Activated CD4-positive, alpha-beta T cell treated with anti-CD3 and anti-CD28 coated beads, Interleukin-2, amount 10 ng/mL, durations not matched to agents 24 days and 14 days (primary cell): ENCODE measurements at regions not wholly inside any gene's neighbourhood (a gene's known extent, or its start where the extent isn't known, plus 50 kb on each side); places are given as distances from the start of the nearest gene placed in this dataset.

ENCODE experiments used
- DNase-seq: peaks from one replicate; pipeline ENCODE4 v3.0.0; 2022
- H3K27ac Mint-ChIP-seq: one replicate; pipeline ENCODE4 v1.8.0; 2022; ENCODE audit warnings: mild to moderate bottlenecking, mixed read lengths
- H3K27me3 Mint-ChIP-seq: one replicate; pipeline ENCODE4 v1.8.0; 2022; ENCODE audit warnings: mixed read lengths
- H3K36me3 Mint-ChIP-seq: one replicate; pipeline ENCODE4 v1.8.0; 2022; ENCODE audit warnings: low read depth, mild to moderate bottlenecking, mixed read lengths
- H3K4me1 Mint-ChIP-seq: one replicate; pipeline ENCODE4 v1.8.0; 2021; ENCODE audit warnings: mixed read lengths
- H3K4me3 Mint-ChIP-seq: one replicate; pipeline ENCODE4 v1.8.0; 2022; ENCODE audit warnings: mild to moderate bottlenecking, moderate library complexity, mixed read lengths
- H3K9me3 Mint-ChIP-seq: one replicate; pipeline ENCODE4 v1.8.0; 2021; ENCODE audit warnings: mixed read lengths
- intact Hi-C: fragments of 100-400 bp; cut with micrococcal nuclease; formaldehyde crosslinking; loops from one replicate; pipeline ENCODE4 v1.15.1; 2023

DNA sequence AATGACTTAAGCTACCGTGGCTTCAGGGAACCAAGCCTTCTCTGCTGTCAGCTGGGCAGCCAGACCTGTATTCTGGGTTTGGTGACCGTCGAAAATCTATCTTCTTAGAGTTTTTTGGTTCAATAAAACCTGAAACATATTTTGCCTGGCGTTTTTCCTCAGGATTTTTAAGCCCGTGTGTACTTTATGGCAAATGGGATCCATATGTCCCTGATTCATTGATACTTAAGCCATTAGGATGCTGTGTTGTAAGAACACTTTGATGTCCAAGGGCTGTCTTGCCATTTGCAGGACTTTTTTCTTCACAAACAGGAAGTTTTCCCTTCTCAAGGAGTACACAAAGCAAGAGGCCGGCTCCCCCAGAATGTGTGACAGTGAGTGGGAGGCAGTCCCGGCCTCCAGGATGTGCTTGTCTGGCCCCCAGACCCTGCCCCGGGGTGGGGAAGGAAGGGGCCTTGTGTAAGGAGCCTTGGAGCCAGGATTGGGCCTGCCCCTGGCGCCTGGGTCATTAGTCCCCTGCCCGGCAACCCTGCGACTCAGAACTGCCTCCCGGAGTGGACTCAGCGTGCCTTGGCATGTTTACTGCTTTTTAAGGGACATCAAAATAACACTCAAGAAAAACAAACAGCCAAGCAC, 83.4 kb upstream of the SMIM23 start:
- Mint-ChIP-seq H3K4me3 (no peak overlapping the region), H3K27ac (no peak overlapping the region), H3K4me1 (no peaks in the 10 kb centered on the region), H3K27me3 (peaks cover 2% of the 10 kb centered on the region), H3K9me3 (no peaks in the 10 kb centered on the region), H3K36me3 (no peaks in the 10 kb centered on the region)
- intact Hi-C loops = no loop called here
- DNase-seq = no peak

GRCh38 chr5:171703146-171703545, 82.5 kb upstream of the SMIM23 start:
- DNase-seq = no peak

GRCh38 chr5:171705036-171705435, 80.6 kb upstream of the SMIM23 start:
- H3K27ac Mint-ChIP-seq = no peak overlapping the region
- intact Hi-C loops = no loop called here

More at GRCh38 chr5:171703146-171703545, 82.5 kb upstream of the SMIM23 start:
- Mint-ChIP-seq H3K9me3 (no peaks in the 10 kb centered on the region), H3K27me3 (peaks cover 2% of the 10 kb centered on the region), H3K4me1 (no peaks in the 10 kb centered on the region), H3K4me3 (no peak overlapping the region), H3K36me3 (no peaks in the 10 kb centered on the region), H3K27ac (no peak overlapping the region)
- intact Hi-C loops = no loop called here

GRCh38 chr5:171705830-171706468, 79.7 kb upstream of the SMIM23 start:
- Mint-ChIP-seq H3K4me1 (no peaks in the 10 kb centered on the region), H3K4me3 (no peak overlapping the region), H3K36me3 (no peaks in the 10 kb centered on the region), H3K27me3 (peaks cover 2% of the 10 kb centered on the region), H3K27ac (no peak overlapping the region), H3K9me3 (no peaks in the 10 kb centered on the region)
- DNase-seq = no peak
- intact Hi-C loops = no loop called here

More at GRCh38 chr5:171705036-171705435, 80.6 kb upstream of the SMIM23 start:
- no peaks in the 10 kb centered on the region for H3K4me1 Mint-ChIP-seq
- H3K27me3 Mint-ChIP-seq = peaks cover 2% of the 10 kb centered on the region
- no peaks in the 10 kb centered on the region for H3K9me3 Mint-ChIP-seq
- DNase-seq = no peak
- no peak overlapping the region for H3K4me3 Mint-ChIP-seq
- H3K36me3 Mint-ChIP-seq = no peaks in the 10 kb centered on the region

DNA sequence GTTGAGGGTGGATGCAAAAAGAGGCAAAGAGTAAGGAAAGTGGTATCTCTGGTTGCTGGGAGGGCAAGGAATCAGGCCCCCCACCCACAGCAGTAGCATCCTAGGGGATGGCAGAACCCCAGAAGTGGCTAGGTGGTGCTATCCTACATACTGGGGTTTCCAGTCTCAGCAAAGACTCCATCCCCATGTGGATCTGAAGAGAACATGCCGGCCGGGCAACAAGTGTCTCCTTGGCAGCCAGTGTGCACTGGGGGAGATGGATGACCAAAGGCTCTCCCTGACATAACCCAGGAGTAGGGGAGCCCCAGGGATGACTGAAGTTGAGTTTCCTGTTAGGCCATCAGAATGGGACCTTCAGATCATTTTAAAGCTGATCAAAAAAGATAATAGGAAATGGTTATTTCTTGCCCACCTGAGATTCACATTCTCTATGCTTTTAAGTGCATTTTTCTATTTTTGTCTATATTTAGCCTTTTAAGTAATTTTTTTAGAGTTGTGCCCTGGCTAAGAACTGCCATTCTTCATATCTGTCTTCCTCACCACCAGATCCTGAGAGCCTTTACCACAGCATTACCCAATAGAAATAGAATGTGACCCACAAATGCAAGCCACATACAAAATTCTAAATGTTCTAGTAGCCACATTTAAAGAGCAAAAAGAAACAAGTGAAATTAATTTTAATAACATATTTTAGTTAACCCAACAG, 78.7 kb upstream of the SMIM23 start:
- intact Hi-C loops = no loop called here
- no peaks in the 10 kb centered on the region for H3K36me3 Mint-ChIP-seq
- no peaks in the 10 kb centered on the region for H3K4me1 Mint-ChIP-seq
- H3K27me3 Mint-ChIP-seq = no peaks in the 10 kb centered on the region
- H3K27ac Mint-ChIP-seq = no peak overlapping the region
- no peak for DNase-seq
- no peak overlapping the region for H3K4me3 Mint-ChIP-seq
- H3K9me3 Mint-ChIP-seq = no peaks in the 10 kb centered on the region

- H3K27ac Mint-ChIP-seq = no peak overlapping the region
- DNase-seq = no peak
Measured at GRCh38 chr5:171707442-171707792, 78.2 kb upstream of the SMIM23 start.

DNA sequence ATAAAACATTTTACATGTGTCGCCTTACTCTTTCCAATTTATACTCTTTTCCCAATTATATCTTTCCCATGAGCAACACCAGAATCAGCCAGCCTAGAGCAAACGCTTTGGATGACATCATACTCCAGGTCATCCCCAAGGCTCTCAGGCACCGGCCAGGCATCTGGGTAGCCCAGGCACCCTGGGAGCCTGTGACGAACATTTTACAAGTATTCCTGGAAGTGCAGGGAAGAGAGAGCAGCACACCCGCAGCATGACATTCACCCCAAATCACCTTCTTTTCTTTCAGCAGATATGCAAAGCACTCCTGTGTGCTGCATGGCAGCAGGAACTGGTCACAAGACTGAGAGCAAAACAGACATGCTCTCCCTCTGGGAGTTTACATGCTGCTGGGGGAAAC, 75.7 kb upstream of the SMIM23 start:
- Mint-ChIP-seq H3K27me3 (no peaks in the 10 kb centered on the region), H3K27ac (no peak overlapping the region), H3K4me3 (no peak overlapping the region), H3K36me3 (no peaks in the 10 kb centered on the region), H3K4me1 (no peaks in the 10 kb centered on the region), H3K9me3 (no peaks in the 10 kb centered on the region)
- intact Hi-C loops = no loop called here
- DNase-seq = no peak

More at GRCh38 chr5:171707442-171707792, 78.2 kb upstream of the SMIM23 start:
- intact Hi-C loops = no loop called here
- no peaks in the 10 kb centered on the region for H3K27me3 Mint-ChIP-seq
- no peaks in the 10 kb centered on the region for H3K4me1 Mint-ChIP-seq
- no peaks in the 10 kb centered on the region for H3K36me3 Mint-ChIP-seq
- no peaks in the 10 kb centered on the region for H3K9me3 Mint-ChIP-seq
- no peak overlapping the region for H3K4me3 Mint-ChIP-seq

DNA sequence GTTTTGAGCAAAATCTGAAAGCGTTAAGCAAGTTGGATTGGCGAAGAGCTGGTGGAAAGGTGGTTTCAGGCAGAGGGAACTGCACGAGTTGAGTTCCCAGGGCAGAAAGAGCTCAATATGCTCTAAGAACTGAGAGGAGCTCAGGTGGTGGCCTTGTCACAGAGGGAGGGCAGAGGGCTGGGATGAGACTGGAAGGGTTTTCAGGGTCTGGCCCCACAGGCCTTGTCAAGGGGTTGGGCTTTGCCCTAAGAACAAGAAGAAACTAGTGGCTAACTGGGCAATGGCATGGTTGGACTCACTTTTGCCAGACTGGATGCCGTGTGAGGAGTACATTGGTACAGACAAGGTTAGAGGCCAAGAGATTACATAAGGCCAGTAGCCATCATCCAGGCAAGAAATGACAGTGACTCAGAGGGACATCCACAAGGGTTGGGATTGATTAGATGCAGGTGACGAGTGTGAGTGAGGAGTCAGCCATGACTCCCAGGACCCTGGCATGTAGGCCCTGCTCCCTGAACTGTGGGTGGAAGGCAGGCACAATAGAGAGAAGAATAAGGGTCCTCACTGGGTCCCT, 75.1 kb upstream of the SMIM23 start:
- Mint-ChIP-seq H3K4me3 (no peak overlapping the region), H3K36me3 (no peaks in the 10 kb centered on the region), H3K9me3 (no peaks in the 10 kb centered on the region), H3K27ac (no peak overlapping the region), H3K4me1 (no peaks in the 10 kb centered on the region), H3K27me3 (no peaks in the 10 kb centered on the region)
- no peak for DNase-seq
- intact Hi-C loops = no loop called here

DNA sequence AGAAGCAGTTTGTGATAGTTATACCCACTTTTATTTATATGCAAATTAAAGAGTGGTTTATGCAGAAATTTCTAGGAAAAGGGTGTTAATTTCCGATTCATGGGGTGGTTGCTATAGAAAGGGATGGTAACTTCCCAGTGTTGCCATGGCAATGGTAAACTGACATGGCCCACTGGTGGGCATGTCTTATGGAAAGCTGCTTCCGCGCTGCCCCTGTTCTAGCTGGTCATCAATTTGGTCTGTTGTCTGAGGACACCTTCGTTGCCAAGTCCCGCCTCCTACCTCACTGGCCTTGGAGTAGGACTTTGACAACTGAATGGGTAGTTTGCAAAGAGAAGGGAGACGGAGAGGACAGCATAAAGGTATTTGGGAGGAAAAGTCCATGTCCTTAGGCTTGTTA, 74.0 kb upstream of the SMIM23 start:
- Mint-ChIP-seq H3K9me3 (no peaks in the 10 kb centered on the region), H3K27me3 (no peaks in the 10 kb centered on the region), H3K4me1 (no peaks in the 10 kb centered on the region), H3K27ac (no peak overlapping the region), H3K36me3 (no peaks in the 10 kb centered on the region), H3K4me3 (no peak overlapping the region)
- intact Hi-C loops = no loop called here
- DNase-seq = no peak

- intact Hi-C loops = no loop called here
- Mint-ChIP-seq H3K27me3 (no peaks in the 10 kb centered on the region), H3K4me1 (no peaks in the 10 kb centered on the region), H3K4me3 (no peak overlapping the region), H3K9me3 (no peaks in the 10 kb centered on the region), H3K27ac (no peak overlapping the region), H3K36me3 (no peaks in the 10 kb centered on the region)
- peak; percentile 9 for DNase-seq
Measured at GRCh38 chr5:171712616-171713015, 73.0 kb upstream of the SMIM23 start.

GRCh38 chr5:171713152-171713551, 72.5 kb upstream of the SMIM23 start:
- H3K36me3 Mint-ChIP-seq = no peaks in the 10 kb centered on the region
- H3K27ac Mint-ChIP-seq = no peak overlapping the region
- intact Hi-C loops = no loop called here
- no peaks in the 10 kb centered on the region for H3K27me3 Mint-ChIP-seq
- peak; percentile 6 for DNase-seq
- no peaks in the 10 kb centered on the region for H3K9me3 Mint-ChIP-seq
- no peak overlapping the region for H3K4me3 Mint-ChIP-seq
- H3K4me1 Mint-ChIP-seq = no peaks in the 10 kb centered on the region

GRCh38 chr5:171714261-171714660, 71.4 kb upstream of the SMIM23 start:
- no peaks in the 10 kb centered on the region for H3K4me1 Mint-ChIP-seq
- peak; percentile 24 for DNase-seq
- no peak overlapping the region for H3K27ac Mint-ChIP-seq
- no peaks in the 10 kb centered on the region for H3K9me3 Mint-ChIP-seq
- H3K36me3 Mint-ChIP-seq = no peaks in the 10 kb centered on the region
- no peak overlapping the region for H3K4me3 Mint-ChIP-seq
- no peaks in the 10 kb centered on the region for H3K27me3 Mint-ChIP-seq
- intact Hi-C loops = no loop called here

DNA sequence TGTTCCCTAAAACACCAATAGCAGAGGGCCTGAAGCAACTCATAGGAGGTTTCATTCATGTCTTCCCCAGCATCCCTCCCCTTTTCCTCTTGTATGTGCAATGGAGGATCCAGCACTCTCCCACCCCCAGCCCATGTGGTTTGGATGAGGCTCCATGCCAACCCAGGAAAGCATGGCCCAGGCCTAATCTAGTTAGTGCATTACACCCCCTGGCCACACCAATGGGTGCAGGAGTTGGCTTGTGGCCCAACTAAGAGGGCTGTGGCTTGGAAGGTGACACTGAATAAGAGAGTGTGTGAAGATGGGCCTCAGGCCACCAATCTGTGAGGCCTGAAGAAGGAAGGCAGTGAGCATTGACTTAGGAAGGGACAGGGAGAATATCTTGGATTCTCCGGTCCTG, 70.8 kb upstream of the SMIM23 start:
- peak; percentile 50 for DNase-seq
- H3K36me3 Mint-ChIP-seq = no peaks in the 10 kb centered on the region
- no peaks in the 10 kb centered on the region for H3K4me1 Mint-ChIP-seq
- no peaks in the 10 kb centered on the region for H3K9me3 Mint-ChIP-seq
- intact Hi-C loops = no loop called here
- H3K27me3 Mint-ChIP-seq = no peaks in the 10 kb centered on the region
- H3K27ac Mint-ChIP-seq = no peak overlapping the region
- no peak overlapping the region for H3K4me3 Mint-ChIP-seq

- Mint-ChIP-seq H3K9me3 (no peaks in the 10 kb centered on the region), H3K36me3 (no peaks in the 10 kb centered on the region), H3K27ac (no peak overlapping the region), H3K4me3 (no peak overlapping the region), H3K4me1 (no peaks in the 10 kb centered on the region), H3K27me3 (no peaks in the 10 kb centered on the region)
- intact Hi-C loops = no loop called here
- no peak for DNase-seq
Measured at GRCh38 chr5:171715551-171715950, 70.1 kb upstream of the SMIM23 start.
